ENCODE measurements at regions not wholly inside any gene's neighbourhood (a gene's known extent, or its start where the extent isn't known, plus 50 kb on each side); places are given as distances from the start of the nearest gene placed in this dataset.

DNA sequence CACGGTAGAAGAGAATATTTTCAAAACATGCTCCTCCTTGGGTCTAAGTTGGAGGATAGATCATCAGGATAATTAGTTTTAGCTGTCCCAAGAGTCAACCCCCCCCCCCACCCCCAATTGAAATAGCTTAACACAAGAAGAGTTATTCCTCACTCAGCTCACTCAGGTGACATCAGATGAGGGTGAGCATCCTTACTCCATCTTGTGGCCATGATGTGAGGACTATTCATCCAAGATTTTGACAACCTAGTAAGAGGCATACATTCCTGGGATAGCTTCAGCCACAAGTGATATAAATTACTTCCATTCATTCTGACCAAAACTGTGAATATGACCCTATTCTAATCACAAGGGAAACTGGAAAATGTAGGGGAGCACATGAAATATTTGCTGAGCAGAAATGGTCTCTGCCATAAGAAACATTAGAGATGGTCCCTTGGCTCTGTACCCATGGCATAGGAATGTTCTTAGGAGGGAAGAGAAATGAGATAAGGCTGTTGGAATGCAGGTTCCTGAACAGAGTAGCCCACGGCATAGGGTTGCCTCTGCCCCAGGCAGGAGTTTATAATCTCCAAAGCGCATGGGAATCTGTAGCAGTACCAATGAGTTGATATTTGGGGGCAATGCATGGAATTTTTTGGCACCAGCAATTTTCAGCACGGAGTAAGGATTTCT lies 257.2 kb downstream of the CYRIA start:
- DNase-seq, result no peak

- DNase-seq, result no peak
These were observed 258.3 kb downstream of the CYRIA start for GRCh38 chr2:16407358-16407757.

GRCh38 chr2:16406496-16407289 lies 258.9 kb downstream of the CYRIA start:
- DNase-seq, result no peak

DNA sequence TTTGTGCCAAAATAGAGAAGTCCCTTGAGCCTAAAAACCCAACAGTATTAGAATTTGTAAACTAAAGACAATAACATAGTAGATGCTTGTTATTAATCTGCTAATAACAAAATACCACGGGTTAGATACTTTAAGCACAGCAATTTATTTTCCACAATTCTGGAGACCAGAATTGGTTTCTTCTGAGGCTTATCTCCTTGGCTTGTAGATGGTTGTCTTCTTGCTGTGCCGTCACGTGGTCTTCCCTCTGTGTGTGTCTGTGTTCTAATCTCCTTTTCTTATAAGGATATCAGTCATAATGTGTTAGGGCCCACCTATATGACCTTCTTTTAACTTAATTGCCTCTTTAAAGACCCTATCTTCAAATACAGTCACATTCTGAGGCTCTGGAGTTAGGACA lies 260.1 kb downstream of the CYRIA start:
- DNase-seq, result no peak

DNA sequence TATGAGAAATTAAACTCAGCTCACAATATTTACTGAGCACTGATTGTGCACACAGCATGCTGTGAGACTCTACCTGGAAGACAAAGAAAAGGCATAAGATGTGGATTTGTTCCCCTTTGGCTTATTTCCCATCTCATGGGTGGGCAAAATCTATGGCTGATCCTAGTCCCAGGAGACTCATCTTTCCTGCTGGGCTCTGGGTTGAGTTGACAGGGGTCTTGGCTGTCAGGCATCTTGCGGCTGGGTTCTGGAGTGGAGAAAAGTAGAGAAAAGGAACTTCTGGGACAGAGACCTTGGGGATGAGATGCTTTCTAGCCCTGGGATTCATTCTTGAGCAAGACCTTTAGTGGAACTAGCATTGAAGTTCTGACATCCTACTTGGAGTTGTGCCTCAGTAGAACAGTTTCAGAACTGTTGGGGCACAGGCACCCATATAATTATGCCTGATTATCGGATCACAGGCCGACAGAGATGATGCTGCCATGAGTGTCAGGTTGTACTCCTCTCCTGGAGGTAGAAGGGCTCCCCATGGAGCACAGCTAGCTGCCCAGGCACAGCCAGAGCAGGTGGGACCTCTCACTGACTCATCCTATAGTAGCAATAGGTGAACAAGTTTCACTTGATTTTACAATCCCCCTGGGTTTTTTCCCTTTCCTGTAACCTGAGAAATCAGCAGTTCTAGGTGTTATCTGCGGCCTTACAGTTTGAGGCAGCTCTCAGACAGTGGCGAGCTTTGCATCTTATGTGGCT lies 260.9 kb downstream of the CYRIA start:
- DNase-seq, result no peak

GRCh38 chr2:16404146-16404545 lies 261.5 kb downstream of the CYRIA start:
- DNase-seq, result no peak

DNA sequence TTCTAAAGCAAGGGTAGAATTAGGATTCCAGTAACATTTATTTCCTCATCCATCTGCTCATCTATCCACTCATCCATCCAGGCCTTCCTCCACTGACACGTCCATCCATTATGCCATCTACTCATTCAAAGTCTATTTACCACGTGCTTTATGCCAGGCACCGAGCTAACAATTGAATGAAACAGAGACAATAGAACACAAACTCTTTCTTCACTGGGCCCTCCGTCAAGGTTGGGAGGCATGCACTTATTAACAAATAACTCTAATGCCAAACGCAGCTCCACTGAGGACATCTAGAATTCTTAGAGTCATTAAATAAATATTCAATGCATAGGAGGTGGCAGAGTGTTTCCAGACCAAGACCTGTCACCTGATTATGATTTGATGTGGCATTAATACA lies 262.7 kb downstream of the CYRIA start:
- DNase-seq, result no peak

GRCh38 chr2:16401761-16402300 lies 263.8 kb downstream of the CYRIA start:
- no peak for DNase-seq

DNA sequence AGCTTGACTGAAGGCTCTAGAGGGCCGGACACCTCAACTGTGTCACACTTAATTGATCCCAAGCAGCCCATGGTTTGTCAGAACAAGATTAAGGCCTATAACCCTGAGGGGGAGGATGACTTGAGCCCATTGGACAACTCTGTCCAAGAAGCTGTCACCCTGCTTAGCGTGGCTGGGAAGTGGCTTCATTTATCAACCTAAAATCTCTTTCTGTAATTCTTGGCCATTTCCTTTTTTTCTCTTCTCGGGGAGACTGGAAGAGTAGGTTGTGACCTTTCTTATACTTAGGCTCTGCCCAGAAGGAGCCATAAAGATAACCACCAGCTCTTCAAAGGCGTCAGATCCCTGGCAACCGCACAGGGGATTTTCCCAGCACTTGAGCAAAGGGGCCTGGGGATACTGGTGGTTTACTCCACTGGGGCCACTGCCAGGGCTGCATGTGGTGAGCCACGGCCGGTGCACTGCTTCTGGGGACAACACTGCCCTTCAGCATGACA lies 265.5 kb downstream of the CYRIA start:
- no peak for DNase-seq

- DNase-seq, result no peak
These were observed 267.1 kb downstream of the CYRIA start for GRCh38 chr2:16398486-16399043.

GRCh38 chr2:16397681-16398475 lies 267.8 kb downstream of the CYRIA start:
- no peak for DNase-seq

DNA sequence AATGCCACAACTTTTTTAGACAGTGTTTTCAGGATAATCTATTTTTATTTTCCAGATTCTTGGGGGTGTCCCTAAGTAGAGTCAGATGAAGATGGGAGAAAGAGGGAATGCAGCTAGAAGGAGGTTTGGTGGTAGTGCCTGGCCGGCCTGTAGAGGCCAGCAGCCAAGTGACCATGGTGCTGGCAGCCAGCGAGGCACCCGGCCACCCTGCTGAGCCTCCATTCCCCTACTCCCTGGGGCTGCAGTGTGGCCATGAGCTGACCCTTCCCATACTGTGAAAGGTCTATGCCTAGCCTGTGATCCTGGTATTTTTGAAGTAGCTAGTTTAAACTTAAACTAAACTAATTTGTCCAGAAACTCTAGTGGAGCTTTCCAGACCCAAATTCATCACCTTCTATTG lies 268.6 kb downstream of the CYRIA start:
- DNase-seq, result no peak

GRCh38 chr2:16396171-16396570 lies 269.5 kb downstream of the CYRIA start:
- DNase-seq, result no peak

DNA sequence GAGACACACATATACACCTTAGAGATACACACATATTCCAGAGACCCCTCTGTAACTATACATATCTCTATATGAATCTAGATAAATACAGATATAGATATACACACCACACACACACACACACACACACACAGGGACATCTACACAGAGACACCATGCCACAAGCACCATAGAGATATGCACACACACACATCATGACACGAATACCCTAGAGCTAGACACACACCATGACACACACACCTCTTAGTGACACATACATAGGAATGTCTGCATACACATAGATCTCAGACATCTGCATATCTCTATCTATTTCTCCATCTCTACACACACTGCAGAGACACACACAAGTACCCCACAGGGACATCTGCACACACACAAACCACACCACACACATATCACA lies 270.0 kb downstream of the CYRIA start:
- no peak for DNase-seq

DNA sequence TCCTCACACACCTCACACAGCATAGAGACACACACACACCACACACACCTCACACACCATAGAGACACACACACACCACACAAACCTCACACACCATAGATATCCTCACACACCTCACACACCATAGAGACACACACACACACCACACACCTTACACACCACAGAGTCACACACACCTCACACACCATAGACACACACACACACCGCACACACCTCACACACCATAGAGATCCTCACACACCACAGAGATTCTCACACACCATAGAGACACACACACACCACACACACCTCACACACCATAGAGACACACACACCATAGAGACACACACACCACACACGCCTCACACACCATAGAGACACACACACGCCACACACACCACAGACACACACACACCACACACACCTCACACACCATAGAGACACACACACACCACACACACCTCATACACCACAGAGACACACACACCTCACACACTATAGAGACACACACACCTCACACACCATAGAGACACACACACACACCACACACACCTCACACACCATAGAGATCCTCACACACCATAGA lies 270.6 kb downstream of the CYRIA start:
- DNase-seq, result no peak

DNA sequence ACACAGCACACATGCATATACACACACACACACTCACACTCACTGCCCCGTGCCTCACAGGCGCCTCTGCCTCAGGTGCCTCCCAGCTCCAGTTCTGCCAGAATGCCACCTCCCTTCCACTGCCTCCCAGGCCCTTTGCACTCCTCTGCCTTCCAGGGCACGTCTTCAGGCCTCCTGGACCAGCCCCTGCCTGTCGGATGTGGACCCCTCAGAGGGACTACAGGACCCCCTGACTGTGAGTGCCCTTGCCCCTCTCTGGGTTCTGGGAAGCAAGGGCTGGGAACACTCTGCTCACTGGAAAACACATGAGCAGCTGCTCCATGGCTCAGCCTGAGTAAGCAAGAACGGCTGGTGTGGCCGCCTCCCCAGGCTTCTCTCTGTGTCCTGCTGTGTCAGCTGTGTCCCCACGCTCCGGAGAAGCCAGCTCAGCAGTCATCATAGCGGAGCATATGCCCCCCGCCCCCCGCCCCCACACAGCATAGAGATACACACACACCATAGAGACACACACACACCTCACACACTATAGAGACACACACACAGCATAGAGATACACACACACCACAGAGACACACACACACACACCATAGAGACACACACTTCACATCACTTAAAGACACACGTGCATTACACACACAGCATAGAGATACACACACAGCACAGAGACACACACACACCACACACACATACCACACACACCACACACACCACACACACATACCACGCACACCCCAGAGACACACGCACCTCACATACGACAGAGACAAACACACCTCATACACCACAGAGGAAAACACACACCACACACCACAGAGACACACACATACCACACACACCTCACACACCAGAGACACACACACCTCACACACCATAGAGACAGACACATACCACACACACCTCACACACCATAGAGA lies 271.3 kb downstream of the CYRIA start:
- DNase-seq, result no peak

- no peak for DNase-seq
These were observed 272.0 kb downstream of the CYRIA start for GRCh38 chr2:16393500-16394071.

GRCh38 chr2:16392647-16393499 lies 272.8 kb downstream of the CYRIA start:
- peak; percentile 39 for DNase-seq

DNA sequence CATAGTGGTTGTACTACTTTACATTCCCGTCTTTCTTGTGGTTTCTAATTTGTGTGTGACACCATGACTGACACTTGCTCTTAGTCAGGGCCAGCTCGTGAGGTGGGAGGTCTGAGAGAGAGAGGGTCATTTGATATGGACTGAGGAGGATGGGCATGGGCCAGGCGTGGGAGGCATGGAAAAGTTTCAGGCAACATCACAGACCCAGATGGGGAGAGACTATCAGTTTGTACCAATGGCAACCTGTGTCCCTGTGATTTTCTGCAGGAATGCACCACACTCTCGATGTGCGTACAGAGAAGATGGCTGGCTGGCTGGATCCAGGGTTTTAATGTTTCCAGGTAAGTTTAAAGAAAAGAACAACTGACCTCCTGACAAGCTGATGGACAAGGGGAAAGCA lies 273.6 kb downstream of the CYRIA start:
- DNase-seq, result no peak

Data from NCI-H1105 (cell line).